Thoracic aorta (tissue), 2 donors: ENCODE measurements at regions not wholly inside any gene's neighbourhood (a gene's known extent, or its start where the extent isn't known, plus 50 kb on each side); places are given as distances from the start of the nearest gene placed in this dataset.

Source experiments
- ATAC-seq: fragments of 150-250 bp; one replicate; pipeline ENCODE4 v1.8.0; 2017; ENCODE audit warnings: low read depth; ENCODE audit not compliant: insufficient number of reproducible peaks, low FRiP score
- DNase-seq: peaks from one replicate; pipeline ENCODE4 v3.0.0-alpha.2; 2020; ENCODE audit warnings: low spot score
- H3K27ac ChIP-seq, 2 donors: fragments of 200-600 bp; sonication (generic); 1 replicate in 1 of 2; 2 replicates in 1 of 2; pipeline ENCODE4 v1.5.1; 2016; ENCODE audit warnings: mild to moderate bottlenecking in 2 of 2, moderate library complexity in 2 of 2
- H3K27me3 ChIP-seq: fragments of 200-600 bp; sonication (generic); replicated peaks from 2 replicates; pipeline ENCODE4 v1.6.0; 2016; ENCODE audit warnings: mild to moderate bottlenecking; ENCODE audit not compliant: insufficient read depth
- H3K36me3 ChIP-seq: fragments of 200-600 bp; sonication (generic); one replicate; pipeline ENCODE4 v1.5.1; 2016
- H3K4me1 ChIP-seq, 2 donors: fragments of 200-600 bp; sonication (generic); 1 replicate in 1 of 2; 2 replicates in 1 of 2; pipeline versions ENCODE4 v1.5.1 to v1.6.0; 2016; ENCODE audit warnings: low read depth in 2 of 2, mild to moderate bottlenecking in 1 of 2; ENCODE audit not compliant: control insufficient read depth in 1 of 2
- H3K4me3 ChIP-seq: fragments of 200-600 bp; sonication (generic); 2 replicates; pipeline ENCODE4 v1.5.1; 2016; ENCODE audit warnings: mild to moderate bottlenecking
- H3K9me3 ChIP-seq: fragments of 200-600 bp; sonication (generic); 2 replicates; pipeline ENCODE4 v1.5.1; 2016
- TF ChIP-seq, protein P1 (sequence below): fragments of 200-600 bp; sonication (generic); IDR thresholded peaks from one replicate; pipeline ENCODE4 v1.5.1; 2019; ENCODE audit warnings: antibody characterized with exemption

DNA sequence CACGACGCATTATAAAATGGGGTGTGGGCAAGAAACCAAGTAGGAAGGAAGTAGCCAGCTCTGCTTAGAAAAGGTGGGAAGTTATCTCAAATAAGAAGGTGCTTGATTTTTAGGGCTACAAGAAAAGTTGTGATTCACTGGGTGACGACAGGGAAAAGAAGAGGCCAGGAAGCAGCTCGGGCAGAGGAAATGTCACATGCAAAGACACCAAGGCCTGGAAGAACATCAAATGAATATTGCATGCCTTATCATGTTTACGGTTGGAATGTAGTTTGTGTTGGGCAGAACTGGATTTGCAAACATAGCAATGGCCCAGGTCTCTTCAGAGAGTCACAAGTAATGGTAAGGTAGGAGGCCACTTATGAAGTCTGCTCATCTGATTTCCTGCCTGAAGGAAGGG, 610.6 kb downstream of the IRS1 start:
- no peak overlapping the region for H3K4me3 ChIP-seq
- ATAC-seq, result no peak
- H3K36me3 ChIP-seq, result no peaks in the 10 kb centered on the region
- H3K4me1 ChIP-seq, result peaks cover 9 to 22% of the 10 kb centered on the region in 2 donors
- DNase-seq, result no peak
- no peaks in the 10 kb centered on the region for H3K9me3 ChIP-seq
- H3K27me3 ChIP-seq, result no peaks in the 10 kb centered on the region
- no peak overlapping the region for H3K27ac ChIP-seq
- TF ChIP-seq, protein P1, sequence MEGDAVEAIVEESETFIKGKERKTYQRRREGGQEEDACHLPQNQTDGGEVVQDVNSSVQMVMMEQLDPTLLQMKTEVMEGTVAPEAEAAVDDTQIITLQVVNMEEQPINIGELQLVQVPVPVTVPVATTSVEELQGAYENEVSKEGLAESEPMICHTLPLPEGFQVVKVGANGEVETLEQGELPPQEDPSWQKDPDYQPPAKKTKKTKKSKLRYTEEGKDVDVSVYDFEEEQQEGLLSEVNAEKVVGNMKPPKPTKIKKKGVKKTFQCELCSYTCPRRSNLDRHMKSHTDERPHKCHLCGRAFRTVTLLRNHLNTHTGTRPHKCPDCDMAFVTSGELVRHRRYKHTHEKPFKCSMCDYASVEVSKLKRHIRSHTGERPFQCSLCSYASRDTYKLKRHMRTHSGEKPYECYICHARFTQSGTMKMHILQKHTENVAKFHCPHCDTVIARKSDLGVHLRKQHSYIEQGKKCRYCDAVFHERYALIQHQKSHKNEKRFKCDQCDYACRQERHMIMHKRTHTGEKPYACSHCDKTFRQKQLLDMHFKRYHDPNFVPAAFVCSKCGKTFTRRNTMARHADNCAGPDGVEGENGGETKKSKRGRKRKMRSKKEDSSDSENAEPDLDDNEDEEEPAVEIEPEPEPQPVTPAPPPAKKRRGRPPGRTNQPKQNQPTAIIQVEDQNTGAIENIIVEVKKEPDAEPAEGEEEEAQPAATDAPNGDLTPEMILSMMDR, result no peak

DNA sequence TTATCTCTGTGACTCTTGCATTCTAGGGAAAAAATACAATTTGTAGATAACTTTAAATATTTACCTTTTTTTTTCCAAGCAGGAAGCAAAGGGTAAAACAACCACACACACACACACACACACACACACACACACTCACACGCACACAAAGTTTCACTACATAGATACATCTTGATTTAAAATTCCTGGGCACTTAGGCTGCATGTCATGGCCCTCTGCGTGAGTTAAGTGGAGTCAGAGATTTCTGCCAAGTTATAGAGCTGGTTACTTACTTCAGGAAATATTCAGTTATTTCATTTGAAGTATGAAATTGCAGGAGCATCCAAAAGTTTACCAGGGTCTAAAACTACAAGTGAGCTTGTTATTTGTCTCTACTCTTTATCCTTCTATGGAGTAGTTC, 612.0 kb downstream of the IRS1 start:
- no peak for DNase-seq

DNA sequence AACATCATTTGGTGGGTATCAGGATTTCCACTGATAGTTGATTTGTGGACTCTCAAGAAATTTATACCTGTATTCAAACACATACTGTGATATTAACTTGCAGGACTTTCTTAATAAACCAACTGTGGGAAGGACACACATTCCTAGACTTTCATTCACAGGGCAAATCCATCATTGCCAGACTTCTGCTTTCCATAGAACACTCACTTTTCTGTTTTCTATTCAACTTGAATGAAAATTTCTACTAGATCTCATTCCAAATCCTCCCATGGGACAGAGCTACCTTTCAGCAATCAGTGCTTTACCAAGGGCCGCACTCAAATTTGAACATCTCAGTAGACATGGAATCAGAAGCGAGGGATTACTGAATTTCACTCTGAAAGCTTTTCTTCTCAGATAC, 612.5 kb downstream of the IRS1 start:
- no peak overlapping the region for H3K27ac ChIP-seq
- DNase-seq, result no peak
- peaks cover 9 to 22% of the 10 kb centered on the region in 2 donors for H3K4me1 ChIP-seq
- TF ChIP-seq, protein P1, result no peak
- no peak overlapping the region for H3K4me3 ChIP-seq
- H3K36me3 ChIP-seq, result no peaks in the 10 kb centered on the region
- ATAC-seq, result no peak
- no peaks in the 10 kb centered on the region for H3K9me3 ChIP-seq
- H3K27me3 ChIP-seq, result no peaks in the 10 kb centered on the region

More for the DNA sequence above, 612.0 kb downstream of the IRS1 start:
- no peak overlapping the region for H3K27ac ChIP-seq
- H3K36me3 ChIP-seq, result no peaks in the 10 kb centered on the region
- H3K4me3 ChIP-seq, result no peak overlapping the region
- peaks cover 9 to 22% of the 10 kb centered on the region in 2 donors for H3K4me1 ChIP-seq
- TF ChIP-seq, protein P1, result no peak
- no peaks in the 10 kb centered on the region for H3K9me3 ChIP-seq
- ATAC-seq, result no peak
- H3K27me3 ChIP-seq, result no peaks in the 10 kb centered on the region

DNA sequence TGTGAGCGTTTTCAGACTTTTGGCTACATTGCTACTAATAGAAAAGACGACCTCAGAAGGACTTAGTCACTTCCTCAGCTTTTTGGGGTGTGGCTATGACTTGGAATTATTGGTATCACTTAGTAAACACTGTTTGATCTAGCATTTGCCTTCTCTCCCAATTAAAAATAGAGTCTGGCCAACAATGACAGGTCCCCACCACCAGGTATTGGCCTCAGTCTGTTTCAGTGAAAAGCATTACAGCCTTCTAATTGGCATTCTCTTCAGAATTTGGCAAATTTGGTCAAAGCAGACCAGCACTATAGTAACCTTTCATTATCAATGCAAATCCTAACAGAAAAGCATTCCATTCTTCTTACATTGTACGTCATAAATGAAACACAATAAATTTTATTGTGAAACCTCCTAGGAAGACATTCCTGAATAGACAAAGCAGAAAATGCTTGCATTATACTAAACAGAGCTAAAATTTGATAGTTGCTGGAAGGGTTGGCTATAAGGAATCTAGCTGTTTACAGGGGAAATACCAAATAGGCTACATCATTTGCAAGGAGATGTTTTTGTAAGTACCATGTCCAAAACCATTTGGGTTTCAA, 613.9 kb downstream of the IRS1 start:
- H3K9me3 ChIP-seq, result no peaks in the 10 kb centered on the region
- H3K27ac ChIP-seq, result no peak overlapping the region
- no peaks in the 10 kb centered on the region for H3K36me3 ChIP-seq
- TF ChIP-seq, protein P1, result no peak
- ATAC-seq, result no peak
- DNase-seq, result no peak
- peaks cover 9 to 19% of the 10 kb centered on the region in 2 donors for H3K4me1 ChIP-seq
- H3K4me3 ChIP-seq, result no peak overlapping the region
- no peaks in the 10 kb centered on the region for H3K27me3 ChIP-seq

DNA sequence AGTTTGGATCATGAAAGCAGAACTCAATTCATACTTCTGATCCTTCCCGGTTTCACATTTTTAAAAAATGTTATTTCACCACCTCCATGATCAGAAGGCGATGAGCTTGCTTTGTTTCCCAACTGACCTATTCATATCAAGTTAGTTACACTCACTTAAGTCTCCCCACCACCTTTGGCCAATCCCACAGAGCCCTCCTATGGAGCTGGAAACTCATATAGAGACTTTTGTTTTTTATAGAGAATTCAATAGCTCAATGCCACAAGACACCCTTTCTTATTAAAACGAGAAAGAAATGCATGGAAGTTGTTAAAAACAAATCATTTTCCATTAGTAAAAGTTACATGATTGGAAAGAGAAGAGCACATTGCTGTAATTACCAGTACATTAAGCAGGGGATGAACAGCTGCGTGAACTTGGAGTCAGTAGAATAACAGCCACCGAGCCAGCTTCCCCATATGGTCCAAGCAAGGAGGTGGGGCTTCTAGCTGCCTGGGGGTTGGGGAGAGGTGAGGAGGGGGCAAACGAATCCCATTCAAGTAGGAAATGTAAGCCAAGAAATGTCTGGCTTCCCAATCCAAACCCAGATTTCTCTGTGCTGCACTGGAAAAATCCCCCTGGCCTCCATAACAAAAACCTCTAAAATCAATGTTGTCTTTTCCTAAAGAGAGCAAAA, 614.5 kb downstream of the IRS1 start:
- no peaks in the 10 kb centered on the region for H3K36me3 ChIP-seq
- H3K9me3 ChIP-seq, result no peaks in the 10 kb centered on the region
- TF ChIP-seq, protein P1, result no peak
- no peak overlapping the region for H3K4me3 ChIP-seq
- H3K27me3 ChIP-seq, result no peaks in the 10 kb centered on the region
- ATAC-seq (no peak), DNase-seq (no peak)
- peaks cover 9 to 12% of the 10 kb centered on the region in 2 donors for H3K4me1 ChIP-seq
- no peak overlapping the region for H3K27ac ChIP-seq
